Neural cell (in vitro differentiated cells): ENCODE measurements at regions not wholly inside any gene's neighbourhood (a gene's known extent, or its start where the extent isn't known, plus 50 kb on each side); places are given as distances from the start of the nearest gene placed in this dataset.

Source experiments
- H2AFZ ChIP-seq: fragments of 200-600, 300-800 bp; sonication (generic), shearing (Covaris generic); 2 replicates; pipeline ENCODE4 v1.6.0; 2014; ENCODE audit warnings: low read depth, mild to moderate bottlenecking, antibody characterized with exemption, low read length, moderate library complexity
- H3F3A ChIP-seq: fragments of 200-600 bp; shearing (Covaris generic); 2 replicates; pipeline ENCODE4 v1.6.1; 2016; ENCODE audit warnings: mild to moderate bottlenecking, moderate library complexity, mixed read lengths, antibody characterized with exemption, low read length; ENCODE audit not compliant: insufficient read depth, poor library complexity, severe bottlenecking
- H3K27ac ChIP-seq: fragments of 200-600, 300-800 bp; sonication (generic), shearing (Covaris generic); 2 replicates; pipeline ENCODE4 v1.5.1; 2014; ENCODE audit warnings: mild to moderate bottlenecking, low read length, moderate library complexity
- H3K27me3 ChIP-seq: fragments of 300-800, 200-600 bp; sonication (generic), shearing (Covaris generic); 2 replicates; pipeline ENCODE4 v1.6.0; 2014; ENCODE audit warnings: mild to moderate bottlenecking, low read depth, low read length, moderate library complexity; ENCODE audit not compliant: insufficient read depth
- H3K36me3 ChIP-seq: fragments of 300-800, 200-600 bp; sonication (generic), shearing (Covaris generic); 2 replicates; pipeline ENCODE4 v1.5.1; 2014; ENCODE audit warnings: mild to moderate bottlenecking, antibody characterized with exemption, low read length, moderate library complexity; ENCODE audit not compliant: insufficient read depth
- H3K4me2 ChIP-seq: fragments of 300-800, 200-600 bp; sonication (generic), shearing (Covaris generic); 2 replicates; pipeline ENCODE4 v1.6.0; 2014; ENCODE audit warnings: mild to moderate bottlenecking, low read length
- H3K4me3 ChIP-seq: fragments of 300-800, 200-600 bp; sonication (generic), shearing (Covaris generic); 2 replicates; pipeline ENCODE4 v1.5.1; 2014; ENCODE audit warnings: mild to moderate bottlenecking, low read length, moderate library complexity
- H3K79me2 ChIP-seq: fragments of 200-600 bp; shearing (Covaris generic); replicated peaks from 2 replicates; pipeline ENCODE4 v1.6.0; 2014; ENCODE audit warnings: mild to moderate bottlenecking, low read length, moderate library complexity; ENCODE audit not compliant: insufficient read depth
- H3K9ac ChIP-seq: fragments of 300-800, 200-600 bp; sonication (generic), shearing (Covaris generic); 2 replicates; pipeline ENCODE4 v1.6.1; 2016; ENCODE audit warnings: mild to moderate bottlenecking, low read length, mixed read lengths
- H3K9me2 ChIP-seq: fragments of 200-600 bp; shearing (Covaris generic); 2 replicates; pipeline ENCODE4 v1.6.1; 2016; ENCODE audit warnings: mild to moderate bottlenecking, low read length, mixed read lengths; ENCODE audit not compliant: insufficient read depth
- H3K9me3 ChIP-seq: fragments of 200-600, 300-800 bp; sonication (generic), shearing (Covaris generic); 2 replicates; pipeline ENCODE4 v1.6.1; 2016; ENCODE audit warnings: mild to moderate bottlenecking, mixed run types, low read length, moderate library complexity, mixed read lengths
- H4K20me1 ChIP-seq: fragments of 200-600 bp; shearing (Covaris generic); 2 replicates; pipeline ENCODE4 v1.6.1; 2016; ENCODE audit warnings: mild to moderate bottlenecking, mixed run types; ENCODE audit not compliant: insufficient read depth
- CTCF ChIP-seq: fragments of 450-650 bp; IDR thresholded peaks from 2 replicates; pipeline ENCODE4 v1.5.1; 2014; ENCODE audit warnings: antibody characterized with exemption, mild to moderate bottlenecking, moderate library complexity; ENCODE audit not compliant: poor library complexity, severe bottlenecking
- EP300 ChIP-seq: fragments of 450-650 bp; conservative IDR thresholded peaks from 2 replicates; pipeline ENCODE4 v1.6.1; 2014; ENCODE audit warnings: antibody characterized with exemption, mild to moderate bottlenecking, moderate library complexity; ENCODE audit not compliant: poor library complexity, severe bottlenecking
- EZH2 ChIP-seq: fragments of 200-600, 300-800 bp; shearing (Covaris generic), sonication (generic); IDR thresholded peaks from 2 replicates; pipeline ENCODE4 v1.6.1; 2014; ENCODE audit warnings: antibody characterized with exemption, low read length, borderline replicate concordance, mild to moderate bottlenecking; ENCODE audit not compliant: insufficient read depth, poor library complexity, severe bottlenecking
- MXI1 ChIP-seq: fragments of 450-650 bp; conservative IDR thresholded peaks from 2 replicates; pipeline ENCODE4 v1.6.1; 2014; ENCODE audit warnings: antibody characterized with exemption, mild to moderate bottlenecking; ENCODE audit not compliant: poor library complexity, severe bottlenecking
- POLR2AphosphoS5 ChIP-seq: IDR thresholded peaks from 2 replicates; pipeline ENCODE4 v1.6.1; 2012
- RAD21 ChIP-seq: fragments of 450-650 bp; conservative IDR thresholded peaks from 2 replicates; pipeline ENCODE4 v1.6.1; 2014; ENCODE audit warnings: antibody characterized with exemption, mild to moderate bottlenecking, moderate library complexity
- REST ChIP-seq: IDR thresholded peaks from 2 replicates; pipeline ENCODE4 v1.6.1; 2012; ENCODE audit warnings: borderline replicate concordance
- SMC3 ChIP-seq: fragments of 450-650 bp; conservative IDR thresholded peaks from 2 replicates; pipeline ENCODE4 v1.6.1; 2014; ENCODE audit warnings: antibody characterized with exemption, mild to moderate bottlenecking, moderate library complexity; ENCODE audit not compliant: poor library complexity

GRCh38 chr13:65746406-65746921 lies 1483.7 kb downstream of the PCDH9 start:
- Histone ChIP-seq H3K27me3 (no peaks in the 10 kb centered on the region), H3K9me3 (no peaks in the 10 kb centered on the region), H3K36me3 (no peaks in the 10 kb centered on the region), H3K79me2 (no peaks in the 10 kb centered on the region), H3K9me2 (no peaks in the 10 kb centered on the region), H3K4me3 (no peak overlapping the region), H3K27ac (no peak overlapping the region), H3F3A (no peaks in the 10 kb centered on the region), H4K20me1 (no peaks in the 10 kb centered on the region), H2AFZ (no peak overlapping the region), H3K4me2 (no peak overlapping the region), H3K9ac (no peak overlapping the region)
- TF ChIP-seq CTCF = no peak
- no peak for TF ChIP-seq SMC3
- no peak for TF ChIP-seq MXI1
- TF ChIP-seq EP300 = no peak
- TF ChIP-seq POLR2AphosphoS5 = no peak
- no peak for TF ChIP-seq EZH2
- no peak for TF ChIP-seq REST

- Histone ChIP-seq H2AFZ (no peak overlapping the region), H3K27ac (no peak overlapping the region), H3K27me3 (no peaks in the 10 kb centered on the region), H3K9me2 (no peaks in the 10 kb centered on the region), H3K4me2 (no peak overlapping the region), H3K9ac (no peak overlapping the region), H3K36me3 (no peaks in the 10 kb centered on the region), H4K20me1 (no peaks in the 10 kb centered on the region), H3K4me3 (no peak overlapping the region), H3F3A (no peaks in the 10 kb centered on the region), H3K9me3 (no peaks in the 10 kb centered on the region), H3K79me2 (no peaks in the 10 kb centered on the region)
- TF ChIP-seq CTCF (no peak), RAD21 (no peak), EZH2 (no peak)
Measured at GRCh38 chr13:65744836-65745235, 1485.3 kb downstream of the PCDH9 start.
